CD14-positive monocyte (primary cell): ENCODE measurements at regions not wholly inside any gene's neighbourhood (a gene's known extent, or its start where the extent isn't known, plus 50 kb on each side); places are given as distances from the start of the nearest gene placed in this dataset.

Experiments
- DNase-seq, 3 donors: peaks; one replicate each; pipeline ENCODE4 v3.0.0-alpha.2; 2011 to 2022
- H2AFZ ChIP-seq: 2 replicates; pipeline ENCODE4 v1.6.0; 2012; ENCODE audit warnings: mild to moderate bottlenecking, low read depth, low read length, inconsistent platforms; ENCODE audit not compliant: insufficient read depth, poor library complexity, severe bottlenecking
- H3K27ac ChIP-seq, 2 donors: 1 replicate in 1 of 2; 2 replicates in 1 of 2; pipeline ENCODE4 v1.5.1; 2012 to 2013; ENCODE audit warnings: low read length in 2 of 2, control low read depth in 1 of 2, inconsistent platforms in 1 of 2, low read depth in 1 of 2, mild to moderate bottlenecking in 1 of 2
- H3K27me3 ChIP-seq, 2 donors: one replicate each; pipeline versions ENCODE4 v1.6.0 to v1.6.1; 2011 to 2013; ENCODE audit warnings: low read length in 2 of 2; ENCODE audit not compliant: control insufficient read depth in 2 of 2, insufficient read depth in 2 of 2
- H3K36me3 ChIP-seq, 2 donors: replicated peaks in 1 of 2; 1 replicate in 1 of 2; 2 replicates in 1 of 2; pipeline versions ENCODE4 v1.5.1 to v1.6.1; 2012 to 2013; ENCODE audit warnings: low read length in 2 of 2, control low read depth in 1 of 2, inconsistent platforms in 1 of 2, mild to moderate bottlenecking in 1 of 2; ENCODE audit not compliant: insufficient read depth in 2 of 2, control insufficient read depth in 1 of 2
- H3K4me1 ChIP-seq, 2 donors: 1 replicate in 1 of 2; 2 replicates in 1 of 2; pipeline versions ENCODE4 v1.5.1 to v1.6.1; 2012 to 2013; ENCODE audit warnings: low read length in 2 of 2, control low read depth in 1 of 2, inconsistent platforms in 1 of 2, mild to moderate bottlenecking in 1 of 2, moderate library complexity in 1 of 2; ENCODE audit not compliant: insufficient read depth in 2 of 2, control insufficient read depth in 1 of 2
- H3K4me2 ChIP-seq: replicated peaks from 2 replicates; pipeline ENCODE3; 2012; ENCODE audit warnings: low read length, moderate library complexity, mild to moderate bottlenecking; ENCODE audit not compliant: poor library complexity, severe bottlenecking; ENCODE audit errors: extremely low read depth
- H3K4me3 ChIP-seq, 3 experiments: fragments of 200-600 bp in 1 of 3; sonication (generic) in 1 of 3; replicated peaks in 1 of 3; 1 replicate in 2 of 3; 2 replicates in 1 of 3; pipeline ENCODE4 v1.5.1; 2011 to 2013; ENCODE audit warnings: low read length in 3 of 3, mild to moderate bottlenecking in 3 of 3, control low read depth in 2 of 3, low read depth in 2 of 3, inconsistent platforms in 1 of 3, moderate library complexity in 1 of 3
- H3K79me2 ChIP-seq: 2 replicates; pipeline ENCODE4 v1.6.0; 2012; ENCODE audit warnings: mild to moderate bottlenecking, control low read depth, inconsistent platforms, low read length, moderate library complexity; ENCODE audit not compliant: insufficient read depth
- H3K9ac ChIP-seq: 2 replicates; pipeline ENCODE4 v1.6.0; 2017; ENCODE audit warnings: low read length, mild to moderate bottlenecking; ENCODE audit not compliant: insufficient read depth, poor library complexity, severe bottlenecking
- H3K9me3 ChIP-seq, 2 donors: replicated peaks in 1 of 2; 1 replicate in 1 of 2; 2 replicates in 1 of 2; pipeline versions ENCODE4 v1.5.1 to v1.6.1; 2012 to 2013; ENCODE audit warnings: low read length in 2 of 2, control low read depth in 1 of 2; ENCODE audit not compliant: control insufficient read depth in 1 of 2, insufficient read depth in 1 of 2
- H4K20me1 ChIP-seq: 2 replicates; pipeline ENCODE4 v1.6.0; 2012; ENCODE audit warnings: mild to moderate bottlenecking, low read length, control low read depth, moderate library complexity; ENCODE audit not compliant: insufficient read depth
- H3K27ac Mint-ChIP-seq, 7 donors: one replicate each; pipeline ENCODE4 v1.8.0; 2020; ENCODE audit warnings: mild to moderate bottlenecking in 7 of 7, mixed read lengths in 7 of 7, moderate library complexity in 6 of 7, inconsistent platforms in 2 of 7
- H3K27me3 Mint-ChIP-seq, 3 donors: one replicate each; pipeline ENCODE4 v1.8.0; 2021 to 2022; ENCODE audit warnings: low read depth in 3 of 3, mild to moderate bottlenecking in 3 of 3, mixed read lengths in 3 of 3, moderate library complexity in 3 of 3, inconsistent platforms in 1 of 3
- H3K36me3 Mint-ChIP-seq, 2 donors: one replicate each; pipeline ENCODE4 v1.8.0; 2020; ENCODE audit warnings: mixed read lengths in 2 of 2, inconsistent platforms in 1 of 2, mild to moderate bottlenecking in 1 of 2
- H3K4me1 Mint-ChIP-seq: one replicate; pipeline ENCODE4 v1.8.0; 2020; ENCODE audit warnings: mild to moderate bottlenecking, mixed read lengths
- H3K4me3 Mint-ChIP-seq, 2 donors: one replicate each; pipeline ENCODE4 v1.8.0; 2020; ENCODE audit warnings: mild to moderate bottlenecking in 2 of 2, mixed read lengths in 2 of 2, moderate library complexity in 1 of 2
- H3K9me3 Mint-ChIP-seq, 7 donors: one replicate each; pipeline ENCODE4 v1.8.0; 2020 to 2022; ENCODE audit warnings: mixed read lengths in 7 of 7, mild to moderate bottlenecking in 6 of 7, moderate library complexity in 6 of 7, inconsistent platforms in 2 of 7
- CTCF ChIP-seq: fragments of 200-600 bp; IDR thresholded peaks from one replicate; pipeline ENCODE4 v1.8.0; 2022; ENCODE audit warnings: antibody characterized with exemption, mild to moderate bottlenecking
- WGBS: methylation state at CpG from one replicate; pipeline ENCODE4 v1.1.5; 2013; ENCODE audit warnings: missing lambda C conversion rate; ENCODE audit not compliant: insufficient coverage; 5-methylcytosine and 5-hydroxymethylcytosine counted together
- intact Hi-C, 2 donors: fragments of 100-400 bp; cut with micrococcal nuclease; formaldehyde crosslinking; loops; one replicate each; pipeline versions ENCODE4 v1.15.0 to v1.15.1; 2023

GRCh38 chr9:12457237-12457636 lies 235.9 kb upstream of the TYRP1 start:
- no CpG with 5 or more reads among the region's 1 CpG for WGBS
- intact Hi-C loops: no loop called here
- H3K4me1 ChIP-seq: no peaks in the 10 kb centered on the region
- no peak overlapping the region for H3K4me3 ChIP-seq
- H3K4me2 ChIP-seq: no peak overlapping the region
- H3K9ac ChIP-seq: no peak overlapping the region
- no peaks in the 10 kb centered on the region for H3K36me3 Mint-ChIP-seq
- no peak overlapping the region for H3K27ac Mint-ChIP-seq
- no peaks in the 10 kb centered on the region for H3K9me3 ChIP-seq
- H3K36me3 ChIP-seq: no peaks in the 10 kb centered on the region
- no peak overlapping the region for H3K27ac ChIP-seq
- no peaks in the 10 kb centered on the region for H3K79me2 ChIP-seq
- H3K4me1 Mint-ChIP-seq: no peaks in the 10 kb centered on the region
- H2AFZ ChIP-seq: no peak overlapping the region
- no peak for DNase-seq
- no peaks in the 10 kb centered on the region for H3K27me3 ChIP-seq
- TF ChIP-seq CTCF: no peak
- peaks cover 0 to 3% (median 0%) of the 10 kb centered on the region in 7 donors for H3K9me3 Mint-ChIP-seq
- H3K27me3 Mint-ChIP-seq: no peaks in the 10 kb centered on the region
- no peak overlapping the region for H3K4me3 Mint-ChIP-seq
- H4K20me1 ChIP-seq: no peaks in the 10 kb centered on the region

GRCh38 chr9:12461763-12462460 lies 231.3 kb upstream of the TYRP1 start:
- 88% methylated on average over 2 of the region's 2 CpGs for WGBS
- Mint-ChIP-seq H3K4me3 (no peak overlapping the region), H3K27ac (no peak overlapping the region), H3K27me3 (no peaks in the 10 kb centered on the region), H3K36me3 (no peaks in the 10 kb centered on the region), H3K4me1 (no peaks in the 10 kb centered on the region), H3K9me3 (no peaks in the 10 kb centered on the region)
- Histone ChIP-seq H2AFZ (no peak overlapping the region), H3K9ac (no peak overlapping the region), H3K4me3 (no peak overlapping the region), H3K4me2 (no peak overlapping the region), H3K36me3 (no peaks in the 10 kb centered on the region), H3K4me1 (no peaks in the 10 kb centered on the region), H3K27me3 (no peaks in the 10 kb centered on the region), H4K20me1 (no peaks in the 10 kb centered on the region), H3K79me2 (no peaks in the 10 kb centered on the region), H3K27ac (no peak overlapping the region), H3K9me3 (no peaks in the 10 kb centered on the region)
- intact Hi-C loops: no loop called here
- TF ChIP-seq CTCF: no peak
- DNase-seq: no peak
